Stomach (tissue), 4 donors: ENCODE measurements at regions not wholly inside any gene's neighbourhood (a gene's known extent, or its start where the extent isn't known, plus 50 kb on each side); places are given as distances from the start of the nearest gene placed in this dataset.

Source experiments
- CTCF ChIP-seq, 7 experiments: fragments of 450-650 bp in 4 of 7; fragments of 200-600 bp in 3 of 7; sonication (generic) in 3 of 7; IDR thresholded peaks; one replicate each; pipeline ENCODE4 v1.5.1; 2016 to 2019; ENCODE audit warnings: antibody characterized with exemption in 7 of 7, control low read depth in 2 of 7, mild to moderate bottlenecking in 1 of 7
- EP300 ChIP-seq: sonication (generic); formaldehyde crosslinking; IDR thresholded peaks from one replicate; pipeline ENCODE4 v1.6.1; 2017; ENCODE audit warnings: antibody characterized with exemption
- POLR2A ChIP-seq, 4 donors: fragments of 450-650 bp; IDR thresholded peaks; one replicate each; pipeline ENCODE4 v1.6.1; 2016; ENCODE audit warnings: antibody characterized with exemption in 4 of 4, control low read depth in 2 of 4, mild to moderate bottlenecking in 1 of 4, moderate library complexity in 1 of 4
- POLR2AphosphoS5 ChIP-seq, 3 donors: sonication (generic); formaldehyde crosslinking; IDR thresholded peaks; one replicate each; pipeline ENCODE4 v1.6.1; 2016; ENCODE audit warnings: antibody characterized with exemption in 3 of 3

DNA sequence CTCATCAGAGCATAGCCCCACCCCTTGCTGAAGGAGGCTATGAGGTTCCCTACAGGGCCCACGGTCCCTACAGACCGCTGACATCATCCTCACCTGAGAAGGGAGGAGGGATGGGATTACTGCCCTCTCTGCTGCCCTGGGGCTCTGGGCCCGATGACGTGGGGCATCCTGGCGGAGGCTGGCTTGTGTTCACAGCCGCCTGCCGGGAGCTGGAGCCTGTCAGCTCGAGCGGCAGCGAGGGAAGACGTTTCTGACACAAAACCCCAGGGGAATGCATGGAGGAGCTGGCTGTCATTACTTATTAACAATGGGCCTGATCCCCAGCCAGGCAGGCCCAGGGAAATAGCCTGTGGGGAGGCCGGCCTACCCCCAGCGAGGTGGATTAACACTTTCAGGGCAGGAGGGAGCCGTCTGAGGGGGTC lies 106.6 kb upstream of the ATP6AP2 start:
- TF ChIP-seq CTCF (IDR thresholded peaks at IDR 0.05) (no peak), EP300 (no peak), POLR2A (IDR thresholded peaks at IDR 0.05) (no peak), POLR2AphosphoS5 (IDR thresholded peaks at IDR 0.05) (no peak)
